Hepatocyte (in vitro differentiated cells): ENCODE measurements at regions not wholly inside any gene's neighbourhood (a gene's known extent, or its start where the extent isn't known, plus 50 kb on each side); places are given as distances from the start of the nearest gene placed in this dataset.

Source experiments
- DNase-seq: peaks from one replicate; pipeline ENCODE4 v3.0.0-alpha.2; 2016; ENCODE audit warnings: low spot score
- H2AFZ ChIP-seq: fragments of 200-600 bp; sonication (generic); 2 replicates; pipeline ENCODE4 v1.6.0; 2016; ENCODE audit warnings: antibody characterized with exemption, mild to moderate bottlenecking
- H3K27ac ChIP-seq: fragments of 200-600 bp; sonication (generic); 2 replicates; pipeline ENCODE4 v1.5.1; 2016; ENCODE audit warnings: mild to moderate bottlenecking
- H3K27me3 ChIP-seq: fragments of 200-600 bp; sonication (generic); 2 replicates; pipeline ENCODE4 v1.6.1; 2016
- H3K36me3 ChIP-seq: fragments of 200-600 bp; sonication (generic); replicated peaks from 2 replicates; pipeline ENCODE4 v1.5.1; 2016; ENCODE audit warnings: low read depth; ENCODE audit not compliant: insufficient read depth
- H3K4me1 ChIP-seq: fragments of 200-600 bp; sonication (generic); 2 replicates; pipeline ENCODE4 v1.5.1; 2016; ENCODE audit warnings: mild to moderate bottlenecking, moderate library complexity; ENCODE audit not compliant: insufficient read depth
- H3K4me2 ChIP-seq: fragments of 200-600 bp; sonication (generic); 2 replicates; pipeline ENCODE4 v1.6.0; 2016
- H3K4me3 ChIP-seq: fragments of 200-600 bp; sonication (generic); 2 replicates; pipeline ENCODE4 v1.5.1; 2016; ENCODE audit warnings: mild to moderate bottlenecking
- H3K79me2 ChIP-seq: fragments of 200-600 bp; sonication (generic); 2 replicates; pipeline ENCODE4 v1.6.0; 2017; ENCODE audit warnings: mild to moderate bottlenecking
- H3K9me2 ChIP-seq: fragments of 200-600 bp; sonication (generic); replicated peaks from 2 replicates; pipeline ENCODE4 v1.6.0; 2017; ENCODE audit warnings: mild to moderate bottlenecking; ENCODE audit not compliant: insufficient read depth
- H3K9me3 ChIP-seq: fragments of 200-600 bp; sonication (generic); 2 replicates; pipeline ENCODE4 v1.5.1; 2016; ENCODE audit warnings: low read depth, mild to moderate bottlenecking
- H4K20me1 ChIP-seq: fragments of 200-600 bp; sonication (generic); 2 replicates; pipeline ENCODE4 v1.6.0; 2016; ENCODE audit warnings: mild to moderate bottlenecking; ENCODE audit not compliant: insufficient read depth, poor library complexity, severe bottlenecking
- EZH2 ChIP-seq: fragments of 200-600 bp; sonication (generic); IDR thresholded peaks from 2 replicates; pipeline ENCODE4 v1.6.1; 2016; ENCODE audit warnings: antibody characterized with exemption, mild to moderate bottlenecking, borderline replicate concordance
- EZH2phosphoT487 ChIP-seq: fragments of 200-600 bp; sonication (generic); IDR thresholded peaks from one replicate; pipeline ENCODE4 v1.6.1; 2018; ENCODE audit warnings: antibody characterized with exemption, mild to moderate bottlenecking, low read depth, moderate library complexity; ENCODE audit not compliant: unreplicated experiment, severe bottlenecking
- WGBS: methylation state at CpG from one replicate; pipeline ENCODE4 v1.1.6; 2016; ENCODE audit warnings: low lambda C conversion rate; ENCODE audit errors: missing lambda C conversion rate; 5-methylcytosine and 5-hydroxymethylcytosine counted together
- TF ChIP-seq, protein P1 (sequence below): fragments of 200-600 bp; sonication (generic); IDR thresholded peaks from 2 replicates; pipeline ENCODE4 v1.5.1; 2016; ENCODE audit warnings: antibody characterized with exemption, mild to moderate bottlenecking; ENCODE audit not compliant: poor library complexity

DNA sequence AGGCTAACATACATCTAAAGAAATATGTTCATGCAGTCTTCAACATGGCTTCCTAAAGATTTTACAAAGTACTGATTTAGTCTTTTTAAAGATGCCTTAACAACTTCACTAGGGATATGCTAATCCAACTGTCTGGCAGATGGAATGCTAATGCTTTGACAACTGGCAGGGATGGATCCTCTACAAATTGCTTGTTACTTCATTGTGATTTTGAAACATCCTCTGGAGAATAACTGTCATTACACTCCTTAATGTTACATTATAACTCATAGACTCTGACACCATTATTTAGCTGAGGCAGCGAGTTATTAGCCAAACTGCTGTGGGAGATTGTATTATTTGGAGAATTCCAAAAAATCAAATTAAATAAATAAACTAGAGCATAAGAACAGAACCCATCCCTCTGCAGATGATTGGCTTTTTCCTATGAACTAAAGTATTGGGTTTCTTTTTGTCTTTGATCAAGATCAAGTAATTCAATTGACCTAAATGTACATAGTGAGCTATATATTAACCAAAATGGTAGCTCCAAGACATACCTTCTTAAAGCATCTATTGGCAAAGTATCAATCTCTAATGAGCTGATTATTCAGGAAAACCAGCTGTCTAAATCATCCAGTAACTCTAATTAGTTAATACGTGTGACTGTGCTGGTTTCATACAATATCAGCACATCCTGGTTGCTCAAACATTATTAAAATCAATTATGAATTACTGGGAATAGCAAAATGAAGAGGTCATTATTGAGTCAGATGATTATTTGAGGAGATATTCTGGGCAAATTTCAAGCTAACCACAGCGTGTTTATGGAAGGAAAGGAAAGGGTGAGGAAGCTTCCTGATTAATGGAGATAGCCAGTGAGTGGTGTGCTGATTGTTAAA, 321.3 kb upstream of the TFPI start:
- H3K4me2 ChIP-seq: no peak overlapping the region
- H4K20me1 ChIP-seq: no peaks in the 10 kb centered on the region
- H3K9me2 ChIP-seq: no peaks in the 10 kb centered on the region
- WGBS: 79% methylated on average over 3 of the region's 3 CpGs
- no peak overlapping the region for H3K4me3 ChIP-seq
- no peak for TF ChIP-seq EZH2phosphoT487
- no peak for TF ChIP-seq EZH2
- TF ChIP-seq, protein P1, sequence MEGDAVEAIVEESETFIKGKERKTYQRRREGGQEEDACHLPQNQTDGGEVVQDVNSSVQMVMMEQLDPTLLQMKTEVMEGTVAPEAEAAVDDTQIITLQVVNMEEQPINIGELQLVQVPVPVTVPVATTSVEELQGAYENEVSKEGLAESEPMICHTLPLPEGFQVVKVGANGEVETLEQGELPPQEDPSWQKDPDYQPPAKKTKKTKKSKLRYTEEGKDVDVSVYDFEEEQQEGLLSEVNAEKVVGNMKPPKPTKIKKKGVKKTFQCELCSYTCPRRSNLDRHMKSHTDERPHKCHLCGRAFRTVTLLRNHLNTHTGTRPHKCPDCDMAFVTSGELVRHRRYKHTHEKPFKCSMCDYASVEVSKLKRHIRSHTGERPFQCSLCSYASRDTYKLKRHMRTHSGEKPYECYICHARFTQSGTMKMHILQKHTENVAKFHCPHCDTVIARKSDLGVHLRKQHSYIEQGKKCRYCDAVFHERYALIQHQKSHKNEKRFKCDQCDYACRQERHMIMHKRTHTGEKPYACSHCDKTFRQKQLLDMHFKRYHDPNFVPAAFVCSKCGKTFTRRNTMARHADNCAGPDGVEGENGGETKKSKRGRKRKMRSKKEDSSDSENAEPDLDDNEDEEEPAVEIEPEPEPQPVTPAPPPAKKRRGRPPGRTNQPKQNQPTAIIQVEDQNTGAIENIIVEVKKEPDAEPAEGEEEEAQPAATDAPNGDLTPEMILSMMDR: no peak
- H3K79me2 ChIP-seq: no peaks in the 10 kb centered on the region
- peak overlapping the region; percentile 15 for H2AFZ ChIP-seq
- no peaks in the 10 kb centered on the region for H3K9me3 ChIP-seq
- peaks cover 5% of the 10 kb centered on the region for H3K4me1 ChIP-seq
- H3K27me3 ChIP-seq: no peaks in the 10 kb centered on the region
- no peak overlapping the region for H3K27ac ChIP-seq
- no peak for DNase-seq
- H3K36me3 ChIP-seq: no peaks in the 10 kb centered on the region

DNA sequence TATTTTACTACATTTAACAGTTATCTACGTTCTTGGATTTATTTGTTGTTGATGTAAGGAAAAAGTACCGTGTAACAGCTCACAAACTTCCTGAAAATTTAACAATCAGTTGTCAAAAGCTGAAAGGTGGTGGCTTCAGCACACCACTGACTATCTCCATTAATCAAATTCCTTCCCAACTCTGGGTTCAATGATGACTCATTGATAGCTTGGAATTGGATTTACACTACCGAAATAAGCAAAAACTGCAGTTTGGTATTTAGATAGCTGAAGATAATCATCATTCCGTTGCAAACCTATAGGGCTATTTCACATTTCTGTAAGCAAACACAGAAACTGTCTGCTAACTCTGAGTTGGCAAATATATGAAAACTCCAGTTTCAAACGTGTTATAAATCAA, 322.3 kb upstream of the TFPI start:
- H3K27ac ChIP-seq: no peak overlapping the region
- H3K36me3 ChIP-seq: no peaks in the 10 kb centered on the region
- DNase-seq: no peak
- H3K79me2 ChIP-seq: no peaks in the 10 kb centered on the region
- no peaks in the 10 kb centered on the region for H3K27me3 ChIP-seq
- WGBS: 66% methylated on average over 5 of the region's 5 CpGs
- H2AFZ ChIP-seq: no peak overlapping the region
- H3K4me1 ChIP-seq: peaks cover 5% of the 10 kb centered on the region
- H3K4me3 ChIP-seq: no peak overlapping the region
- no peaks in the 10 kb centered on the region for H3K9me2 ChIP-seq
- H3K4me2 ChIP-seq: no peak overlapping the region
- H4K20me1 ChIP-seq: no peaks in the 10 kb centered on the region
- no peak for TF ChIP-seq EZH2phosphoT487
- TF ChIP-seq EZH2: no peak
- TF ChIP-seq, protein P1: no peak
- no peaks in the 10 kb centered on the region for H3K9me3 ChIP-seq

DNA sequence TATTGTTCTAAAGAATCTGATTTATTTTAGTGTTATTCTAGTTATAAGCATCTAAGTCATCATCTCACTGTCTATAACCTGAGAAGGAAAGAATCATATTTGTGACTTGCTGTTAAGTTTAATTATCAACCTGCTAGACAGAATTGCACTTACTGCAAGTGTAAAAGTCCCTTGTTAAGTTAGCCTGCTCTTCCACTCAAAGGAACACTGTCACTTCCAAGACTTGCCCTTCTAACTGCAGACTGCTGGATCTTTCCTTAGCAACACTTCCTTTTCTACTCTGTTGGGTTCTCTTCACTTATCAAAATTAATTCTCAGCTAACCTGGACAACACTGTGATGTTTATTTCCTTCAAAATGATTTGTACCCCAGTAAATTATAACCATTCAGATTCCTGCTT, 323.2 kb upstream of the TFPI start:
- no peaks in the 10 kb centered on the region for H3K9me3 ChIP-seq
- no peak overlapping the region for H3K4me3 ChIP-seq
- peaks cover 5% of the 10 kb centered on the region for H3K4me1 ChIP-seq
- no peaks in the 10 kb centered on the region for H3K79me2 ChIP-seq
- no peaks in the 10 kb centered on the region for H3K27me3 ChIP-seq
- H3K36me3 ChIP-seq: no peaks in the 10 kb centered on the region
- H3K27ac ChIP-seq: no peak overlapping the region
- H3K4me2 ChIP-seq: peak overlapping the region; percentile 23
- H3K9me2 ChIP-seq: no peaks in the 10 kb centered on the region
- H4K20me1 ChIP-seq: no peaks in the 10 kb centered on the region
- H2AFZ ChIP-seq: no peak overlapping the region
- TF ChIP-seq, protein P1: no peak
- TF ChIP-seq EZH2phosphoT487 (no peak), EZH2 (no peak)
- peak; percentile 25 for DNase-seq
